ENCODE measurements at regions not wholly inside any gene's neighbourhood (a gene's known extent, or its start where the extent isn't known, plus 50 kb on each side); places are given as distances from the start of the nearest gene placed in this dataset.

DNA sequence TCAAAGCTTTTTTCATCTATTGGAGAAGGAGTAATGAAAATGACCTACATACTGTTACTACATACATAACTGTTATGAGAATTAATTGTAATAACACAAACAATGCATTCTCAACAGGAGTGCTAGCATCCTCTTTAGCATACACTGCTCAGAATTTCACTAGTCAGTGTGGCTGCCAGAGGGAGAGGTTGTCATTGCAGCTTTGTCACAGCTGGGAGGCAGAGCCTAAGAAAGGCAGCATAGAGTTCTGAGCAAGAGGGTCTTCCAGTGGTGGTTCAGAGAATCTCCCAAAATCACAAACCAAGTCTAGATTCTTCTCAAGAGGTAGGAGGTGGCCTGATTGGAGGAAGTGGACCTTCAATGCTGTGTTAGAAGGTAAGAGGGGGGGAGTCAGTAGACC lies 286.7 kb upstream of the CYRIA start:
- Histone ChIP-seq H3K14ac (ENCODE audit: insufficient read depth, low read length) (no peak overlapping the region), H4K20me1 (ENCODE audit: control insufficient read depth, insufficient read depth, insufficient read length) (no peaks in the 10 kb centered on the region), H3K9ac (ENCODE audit: extremely low read depth, insufficient read length, low read length) (no peak overlapping the region), H3K4me1 (ENCODE audit: insufficient read depth, low read length) (no peaks in the 10 kb centered on the region), H2BK20ac (ENCODE audit: low read depth, low read length, poor library complexity, severe bottlenecking) (no peak overlapping the region), H3K27me3 (ENCODE audit: insufficient read depth, low read length) (no peaks in the 10 kb centered on the region), H4K8ac (replicated peaks; ENCODE audit: insufficient read length, low read depth, low read length) (no peak overlapping the region), H3K27ac (ENCODE audit: insufficient read length, low read depth, low read length) (no peak overlapping the region), H2BK5ac (ENCODE audit: insufficient read length, low read length) (no peak overlapping the region), H2AFZ (ENCODE audit: low read length) (no peak overlapping the region), H3K23me2 (ENCODE audit: insufficient read length, low read depth, low read length, poor library complexity, severe bottlenecking) (no peaks in the 10 kb centered on the region), H2AK5ac (ENCODE audit: insufficient read length, low read length) (no peak overlapping the region), H2BK15ac (ENCODE audit: low read depth, low read length) (no peak overlapping the region), H4K91ac (ENCODE audit: insufficient read length, low read depth, low read length) (no peak overlapping the region), H3K9me3 (ENCODE audit: control insufficient read depth, low read depth, low read length) (no peaks in the 10 kb centered on the region), H3K18ac (ENCODE audit: insufficient read length, low read depth, low read length) (no peak overlapping the region), H3T11ph (ENCODE audit: low read length) (no peak overlapping the region), H4K5ac (ENCODE audit: insufficient read length, low read depth, low read length) (no peak overlapping the region), H3K4me2 (ENCODE audit: insufficient read depth, insufficient read length, low read length) (no peak overlapping the region), H2BK120ac (ENCODE audit: low read depth, low read length, poor library complexity, severe bottlenecking) (no peak overlapping the region), H3K4ac (ENCODE audit: low read depth, low read length) (no peak overlapping the region), H3K23ac (ENCODE audit: insufficient read length, low read depth, low read length) (no peak overlapping the region), H2BK12ac (ENCODE audit: insufficient read length, low read depth, low read length) (no peak overlapping the region), H3K79me1 (ENCODE audit: insufficient read depth, low read depth, low read length, poor library complexity, severe bottlenecking) (no peaks in the 10 kb centered on the region), H3K56ac (ENCODE audit: insufficient read length, low read depth, low read length) (no peak overlapping the region), H3K79me2 (ENCODE audit: insufficient read depth, low read length) (no peaks in the 10 kb centered on the region)
- no peaks in the 10 kb centered on the region for H3K36me3 Mint-ChIP-seq (ENCODE audit: insufficient read depth in 1 of 3, low read depth in 3 of 3)
- no peaks in the 10 kb centered on the region for H3K27me3 Mint-ChIP-seq (ENCODE audit: low read depth)
- DNase-seq = no peak
- H3K9me3 Mint-ChIP-seq = no peaks in the 10 kb centered on the region
- TF ChIP-seq, protein P1, sequence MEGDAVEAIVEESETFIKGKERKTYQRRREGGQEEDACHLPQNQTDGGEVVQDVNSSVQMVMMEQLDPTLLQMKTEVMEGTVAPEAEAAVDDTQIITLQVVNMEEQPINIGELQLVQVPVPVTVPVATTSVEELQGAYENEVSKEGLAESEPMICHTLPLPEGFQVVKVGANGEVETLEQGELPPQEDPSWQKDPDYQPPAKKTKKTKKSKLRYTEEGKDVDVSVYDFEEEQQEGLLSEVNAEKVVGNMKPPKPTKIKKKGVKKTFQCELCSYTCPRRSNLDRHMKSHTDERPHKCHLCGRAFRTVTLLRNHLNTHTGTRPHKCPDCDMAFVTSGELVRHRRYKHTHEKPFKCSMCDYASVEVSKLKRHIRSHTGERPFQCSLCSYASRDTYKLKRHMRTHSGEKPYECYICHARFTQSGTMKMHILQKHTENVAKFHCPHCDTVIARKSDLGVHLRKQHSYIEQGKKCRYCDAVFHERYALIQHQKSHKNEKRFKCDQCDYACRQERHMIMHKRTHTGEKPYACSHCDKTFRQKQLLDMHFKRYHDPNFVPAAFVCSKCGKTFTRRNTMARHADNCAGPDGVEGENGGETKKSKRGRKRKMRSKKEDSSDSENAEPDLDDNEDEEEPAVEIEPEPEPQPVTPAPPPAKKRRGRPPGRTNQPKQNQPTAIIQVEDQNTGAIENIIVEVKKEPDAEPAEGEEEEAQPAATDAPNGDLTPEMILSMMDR (conservative IDR thresholded peaks at IDR 0.05) = no peak
- peak overlapping the region in 1 of 3 experiments; percentile 28; a peak in 2 of 7 replicates for H3K27ac Mint-ChIP-seq
- no peak overlapping the region for H3K4me3 Mint-ChIP-seq
- H3K4me1 Mint-ChIP-seq = peaks cover 17 to 20% of the 10 kb centered on the region in 2 experiments

Measured in H9 (cell line).